ENCODE measurements at regions not wholly inside any gene's neighbourhood (a gene's known extent, or its start where the extent isn't known, plus 50 kb on each side); places are given as distances from the start of the nearest gene placed in this dataset.

- intact Hi-C loops (cut with micrococcal nuclease; ENCODE audit: unreplicated experiment): no loop called here
- Histone ChIP-seq H3K36me3 (ENCODE audit: low read depth) (no peaks in the 10 kb centered on the region), H3K79me2 (ENCODE audit: low read depth) (no peaks in the 10 kb centered on the region), H3K9me2 (ENCODE audit: insufficient read depth) (no peaks in the 10 kb centered on the region), H3K4me1 (replicated peaks; ENCODE audit: insufficient read depth) (no peaks in the 10 kb centered on the region), H3K9me3 (ENCODE audit: insufficient read depth, low read depth) (no peaks in the 10 kb centered on the region), H3K4me3 (no peak overlapping the region), H3F3A (ENCODE audit: insufficient read depth, low read depth) (no peaks in the 10 kb centered on the region), H3K27ac (no peak overlapping the region), H3K27me3 (ENCODE audit: insufficient read depth, low read depth) (peaks cover 55% of the 10 kb centered on the region), H2AFZ (no peak overlapping the region), H3K4me2 (no peak overlapping the region), H4K20me1 (ENCODE audit: insufficient read depth) (no peaks in the 10 kb centered on the region)
- BruUV-seq (replicated peaks): no TSS peak
- ChIA-PET POLR2A (ENCODE audit: unreplicated experiment) (no interaction called here), CTCF (no interaction called here)
- no peak for DNase-seq
- TF ChIP-seq, protein P1, sequence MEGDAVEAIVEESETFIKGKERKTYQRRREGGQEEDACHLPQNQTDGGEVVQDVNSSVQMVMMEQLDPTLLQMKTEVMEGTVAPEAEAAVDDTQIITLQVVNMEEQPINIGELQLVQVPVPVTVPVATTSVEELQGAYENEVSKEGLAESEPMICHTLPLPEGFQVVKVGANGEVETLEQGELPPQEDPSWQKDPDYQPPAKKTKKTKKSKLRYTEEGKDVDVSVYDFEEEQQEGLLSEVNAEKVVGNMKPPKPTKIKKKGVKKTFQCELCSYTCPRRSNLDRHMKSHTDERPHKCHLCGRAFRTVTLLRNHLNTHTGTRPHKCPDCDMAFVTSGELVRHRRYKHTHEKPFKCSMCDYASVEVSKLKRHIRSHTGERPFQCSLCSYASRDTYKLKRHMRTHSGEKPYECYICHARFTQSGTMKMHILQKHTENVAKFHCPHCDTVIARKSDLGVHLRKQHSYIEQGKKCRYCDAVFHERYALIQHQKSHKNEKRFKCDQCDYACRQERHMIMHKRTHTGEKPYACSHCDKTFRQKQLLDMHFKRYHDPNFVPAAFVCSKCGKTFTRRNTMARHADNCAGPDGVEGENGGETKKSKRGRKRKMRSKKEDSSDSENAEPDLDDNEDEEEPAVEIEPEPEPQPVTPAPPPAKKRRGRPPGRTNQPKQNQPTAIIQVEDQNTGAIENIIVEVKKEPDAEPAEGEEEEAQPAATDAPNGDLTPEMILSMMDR (conservative IDR thresholded peaks at IDR 0.05): no peak
These were observed 104.4 kb downstream of the ADRA2C start for GRCh38 chr4:3870567-3870962.

GRCh38 chr4:3871181-3871852 is 105.1 kb downstream of the ADRA2C start:
- Histone ChIP-seq H3K9me2 (ENCODE audit: insufficient read depth) (no peaks in the 10 kb centered on the region), H3K4me1 (replicated peaks; ENCODE audit: insufficient read depth) (no peaks in the 10 kb centered on the region), H3K9me3 (ENCODE audit: insufficient read depth, low read depth) (no peaks in the 10 kb centered on the region), H3K4me2 (no peak overlapping the region), H3F3A (ENCODE audit: insufficient read depth, low read depth) (no peaks in the 10 kb centered on the region), H2AFZ (no peak overlapping the region), H3K79me2 (ENCODE audit: low read depth) (no peaks in the 10 kb centered on the region), H3K36me3 (ENCODE audit: low read depth) (no peaks in the 10 kb centered on the region), H3K27me3 (ENCODE audit: insufficient read depth, low read depth) (peaks cover 54% of the 10 kb centered on the region), H3K27ac (no peak overlapping the region), H4K20me1 (ENCODE audit: insufficient read depth) (no peaks in the 10 kb centered on the region), H3K4me3 (no peak overlapping the region)
- ChIA-PET POLR2A (ENCODE audit: unreplicated experiment) (no interaction called here), CTCF (no interaction called here)
- intact Hi-C loops (cut with micrococcal nuclease; ENCODE audit: unreplicated experiment): no loop called here
- no peak for DNase-seq
- BruUV-seq (replicated peaks): no TSS peak
- no peak for TF ChIP-seq EZH2 (IDR thresholded peaks at IDR 0.05; ENCODE audit: low read depth)
- TF ChIP-seq, protein P1 (conservative IDR thresholded peaks at IDR 0.05): no peak

GRCh38 chr4:3871881-3872833 is 106.0 kb downstream of the ADRA2C start:
- CTCF ChIA-PET: no interaction called here
- no peak for TF ChIP-seq EZH2 (IDR thresholded peaks at IDR 0.05; ENCODE audit: low read depth)
- TF ChIP-seq, protein P1 (conservative IDR thresholded peaks at IDR 0.05): no peak
- POLR2A ChIA-PET (ENCODE audit: unreplicated experiment): no interaction called here

More at GRCh38 chr4:3871881-3872833, 106.0 kb downstream of the ADRA2C start:
- Histone ChIP-seq H3K4me2 (no peak overlapping the region), H3K79me2 (ENCODE audit: low read depth) (no peaks in the 10 kb centered on the region), H3K4me3 (no peak overlapping the region), H4K20me1 (ENCODE audit: insufficient read depth) (no peaks in the 10 kb centered on the region), H3K9me3 (ENCODE audit: insufficient read depth, low read depth) (no peaks in the 10 kb centered on the region), H3K27me3 (ENCODE audit: insufficient read depth, low read depth) (peaks cover 47% of the 10 kb centered on the region), H3K36me3 (ENCODE audit: low read depth) (no peaks in the 10 kb centered on the region), H2AFZ (no peak overlapping the region), H3K9me2 (ENCODE audit: insufficient read depth) (no peaks in the 10 kb centered on the region), H3K27ac (no peak overlapping the region), H3K4me1 (replicated peaks; ENCODE audit: insufficient read depth) (no peaks in the 10 kb centered on the region), H3F3A (ENCODE audit: insufficient read depth, low read depth) (no peaks in the 10 kb centered on the region)
- DNase-seq: no peak
- no TSS peak for BruUV-seq (replicated peaks)
- intact Hi-C loops (cut with micrococcal nuclease; ENCODE audit: unreplicated experiment): no loop called here

Measured in PC-9 (cell line).